SK-N-MC (cell line): ENCODE measurements at regions not wholly inside any gene's neighbourhood (a gene's known extent, or its start where the extent isn't known, plus 50 kb on each side); places are given as distances from the start of the nearest gene placed in this dataset.

Source experiments
- DNase-seq: peaks from one replicate; pipeline ENCODE4 v3.0.0-alpha.2; 2011; ENCODE audit warnings: low read depth, low spot score
- H3K27ac ChIP-seq: fragments of 200-600 bp; sonication (generic); 2 replicates; pipeline ENCODE4 v1.5.1; 2016; ENCODE audit warnings: mixed run types
- H3K36me3 ChIP-seq: fragments of 200-600 bp; sonication (generic); 2 replicates; pipeline ENCODE4 v1.6.1; 2017; ENCODE audit warnings: antibody characterized with exemption, low read length, mixed read lengths; ENCODE audit not compliant: insufficient read depth
- H3K4me3 ChIP-seq: fragments of 200-600 bp; sonication (generic); 2 replicates; pipeline ENCODE4 v1.5.1; 2016
- H3K9ac ChIP-seq: fragments of 200-600 bp; sonication (generic); 2 replicates; pipeline ENCODE4 v1.8.0; 2017; ENCODE audit warnings: mixed run types, mixed read lengths; ENCODE audit not compliant: insufficient read length
- H3K9me3 ChIP-seq: fragments of 200-600 bp; sonication (generic); 2 replicates; pipeline ENCODE4 v1.6.1; 2017; ENCODE audit warnings: low read depth, mild to moderate bottlenecking, antibody characterized with exemption, low read length, moderate library complexity, mixed read lengths
- EZH2 ChIP-seq: fragments of 200-600 bp; sonication (generic); IDR thresholded peaks from one replicate; pipeline ENCODE4 v1.6.1; 2017; ENCODE audit warnings: antibody characterized with exemption
- FOXP2 ChIP-seq: optimal IDR thresholded peaks from 2 replicates; pipeline ENCODE3; 2011; ENCODE audit warnings: mild to moderate bottlenecking, moderate library complexity; ENCODE audit not compliant: insufficient read depth; ENCODE audit errors: extremely low read length, control extremely low read depth
- POLR2AphosphoS5 ChIP-seq: IDR thresholded peaks from 2 replicates; pipeline ENCODE4 v1.6.1; 2012; ENCODE audit warnings: mild to moderate bottlenecking, low read depth, low read length, borderline replicate concordance

GRCh38 chr12:25690996-25691864 is 138.1 kb upstream of the LMNTD1 start:
- DNase-seq: no peak
- H3K9ac ChIP-seq: peak overlapping the region; percentile 67
- no peaks in the 10 kb centered on the region for H3K9me3 ChIP-seq
- no peaks in the 10 kb centered on the region for H3K36me3 ChIP-seq
- peak overlapping the region; percentile 94 for H3K27ac ChIP-seq
- no peak for TF ChIP-seq FOXP2
- TF ChIP-seq POLR2AphosphoS5: no peak
- TF ChIP-seq EZH2: no peak
- peak overlapping the region; percentile 67 for H3K4me3 ChIP-seq

- Histone ChIP-seq H3K4me3 (peak overlapping the region; percentile 63), H3K9me3 (no peaks in the 10 kb centered on the region), H3K27ac (peak overlapping the region; percentile 94), H3K9ac (peak overlapping the region; percentile 67), H3K36me3 (no peaks in the 10 kb centered on the region)
- no peak for DNase-seq
- TF ChIP-seq EZH2 (no peak), FOXP2 (no peak), POLR2AphosphoS5 (no peak)
These were observed 138.7 kb upstream of the LMNTD1 start for GRCh38 chr12:25691865-25692114.

GRCh38 chr12:25692115-25693035 is 139.3 kb upstream of the LMNTD1 start:
- DNase-seq: peak; percentile 75
- Histone ChIP-seq H3K27ac (peak overlapping the region; percentile 94), H3K9me3 (no peaks in the 10 kb centered on the region), H3K36me3 (no peaks in the 10 kb centered on the region), H3K4me3 (peak overlapping the region; percentile 63), H3K9ac (peak overlapping the region; percentile 67)
- no peak for TF ChIP-seq EZH2
- peak; percentile 21 for TF ChIP-seq FOXP2
- TF ChIP-seq POLR2AphosphoS5: no peak

GRCh38 chr12:25694072-25694471 is 141.0 kb upstream of the LMNTD1 start:
- no peak for DNase-seq
- no peaks in the 10 kb centered on the region for H3K36me3 ChIP-seq
- TF ChIP-seq EZH2 (no peak), POLR2AphosphoS5 (no peak), FOXP2 (no peak)
- no peak overlapping the region for H3K9ac ChIP-seq
- H3K9me3 ChIP-seq: no peaks in the 10 kb centered on the region
- no peak overlapping the region for H3K4me3 ChIP-seq
- no peak overlapping the region for H3K27ac ChIP-seq

- TF ChIP-seq FOXP2 (no peak), EZH2 (no peak), POLR2AphosphoS5 (no peak)
These were observed 142.5 kb upstream of the LMNTD1 start for GRCh38 chr12:25695574-25695973.

GRCh38 chr12:25698772-25699171 is 145.7 kb upstream of the LMNTD1 start:
- Histone ChIP-seq H3K27ac (no peak overlapping the region), H3K9me3 (no peaks in the 10 kb centered on the region), H3K36me3 (no peaks in the 10 kb centered on the region), H3K4me3 (no peak overlapping the region), H3K9ac (no peak overlapping the region)
- TF ChIP-seq EZH2 (no peak), POLR2AphosphoS5 (no peak), FOXP2 (no peak)
- no peak for DNase-seq

More at GRCh38 chr12:25695574-25695973, 142.5 kb upstream of the LMNTD1 start:
- H3K36me3 ChIP-seq: no peaks in the 10 kb centered on the region
- DNase-seq: no peak
- H3K27ac ChIP-seq: no peak overlapping the region
- H3K9ac ChIP-seq: no peak overlapping the region
- H3K4me3 ChIP-seq: no peak overlapping the region
- no peaks in the 10 kb centered on the region for H3K9me3 ChIP-seq

- no peak for TF ChIP-seq POLR2AphosphoS5
- no peak for TF ChIP-seq FOXP2
- TF ChIP-seq EZH2: no peak
- DNase-seq: no peak
- Histone ChIP-seq H3K9me3 (no peaks in the 10 kb centered on the region), H3K9ac (no peak overlapping the region), H3K36me3 (no peaks in the 10 kb centered on the region), H3K27ac (no peak overlapping the region), H3K4me3 (no peak overlapping the region)
These were observed 146.4 kb upstream of the LMNTD1 start for GRCh38 chr12:25699454-25699853.

GRCh38 chr12:25701290-25701689 is 148.2 kb upstream of the LMNTD1 start:
- Histone ChIP-seq H3K4me3 (no peak overlapping the region), H3K36me3 (no peaks in the 10 kb centered on the region), H3K9ac (no peak overlapping the region), H3K9me3 (no peaks in the 10 kb centered on the region), H3K27ac (no peak overlapping the region)
- DNase-seq: no peak
- TF ChIP-seq FOXP2: no peak

GRCh38 chr12:25702553-25702952 is 149.5 kb upstream of the LMNTD1 start:
- Histone ChIP-seq H3K36me3 (no peaks in the 10 kb centered on the region), H3K4me3 (no peak overlapping the region), H3K9ac (no peak overlapping the region), H3K9me3 (no peaks in the 10 kb centered on the region), H3K27ac (no peak overlapping the region)
- DNase-seq: no peak
- TF ChIP-seq EZH2 (no peak), POLR2AphosphoS5 (no peak), FOXP2 (no peak)
